OCI-LY3 (cell line): ENCODE measurements at regions not wholly inside any gene's neighbourhood (a gene's known extent, or its start where the extent isn't known, plus 50 kb on each side); places are given as distances from the start of the nearest gene placed in this dataset.
A peak's percentile ranks its signal among the peaks of the same experiment; 100 is the strongest.

Source experiments
- H2AFZ ChIP-seq: fragments of 200-600, 300-600 bp; shearing (Covaris generic); 2 replicates; pipeline ENCODE4 v1.6.0; 2014; ENCODE audit warnings: antibody characterized with exemption, low read depth, low read length
- H3K27ac ChIP-seq: fragments of 200-600, 300-600 bp; sonication (generic); 2 replicates; pipeline ENCODE4 v1.5.1; 2014; ENCODE audit warnings: mild to moderate bottlenecking, low read length, moderate library complexity, mixed read lengths
- H3K27me3 ChIP-seq: fragments of 200-600, 300-600 bp; sonication (generic); 2 replicates; pipeline ENCODE4 v1.6.1; 2014; ENCODE audit warnings: low read depth, low read length, mixed read lengths
- H3K36me3 ChIP-seq: fragments of 200-600, 300-600 bp; sonication (generic); replicated peaks from 2 replicates; pipeline ENCODE3; 2014; ENCODE audit warnings: low read depth, low read length, mixed read lengths
- H3K4me1 ChIP-seq: fragments of 300-600, 200-600 bp; sonication (generic); 2 replicates; pipeline ENCODE4 v1.6.1; 2014; ENCODE audit warnings: low read length, mixed read lengths
- H3K4me2 ChIP-seq: fragments of 200-600, 300-600 bp; sonication (generic); 2 replicates; pipeline ENCODE4 v1.6.1; 2014; ENCODE audit warnings: low read length, mixed read lengths
- H3K4me3 ChIP-seq: fragments of 300-600, 200-600 bp; sonication (generic); 2 replicates; pipeline ENCODE4 v1.5.1; 2014; ENCODE audit warnings: antibody characterized with exemption, mild to moderate bottlenecking, low read length, moderate library complexity
- H3K79me2 ChIP-seq: fragments of 300-600, 200-600 bp; shearing (Covaris generic); 2 replicates; pipeline ENCODE4 v1.6.1; 2014; ENCODE audit warnings: mild to moderate bottlenecking, low read length, mixed read lengths
- H3K9ac ChIP-seq: fragments of 300-600, 200-600 bp; shearing (Covaris generic); 2 replicates; pipeline ENCODE4 v1.6.0; 2014; ENCODE audit warnings: mild to moderate bottlenecking, low read length, moderate library complexity
- H3K9me3 ChIP-seq: fragments of 200-600, 300-600 bp; shearing (Covaris generic); 2 replicates; pipeline ENCODE4 v1.6.1; 2014; ENCODE audit warnings: low read length, mixed read lengths; ENCODE audit not compliant: insufficient read depth
- H4K20me1 ChIP-seq: fragments of 200-600, 300-600 bp; sonication (generic); 2 replicates; pipeline ENCODE4 v1.6.1; 2016; ENCODE audit warnings: low read length, mixed read lengths; ENCODE audit not compliant: insufficient read depth
- EZH2phosphoT487 ChIP-seq: fragments of 200-600 bp; shearing (Covaris generic); IDR thresholded peaks from 2 replicates; pipeline ENCODE4 v1.6.1; 2018; ENCODE audit warnings: antibody characterized with exemption, mixed run types, low read depth
- TF ChIP-seq, protein P1 (sequence below): fragments of 200-600, 300-600 bp; sonication (generic); IDR thresholded peaks from 2 replicates; pipeline ENCODE4 v1.5.1; 2014; ENCODE audit warnings: antibody characterized with exemption, low read length, low read depth

DNA sequence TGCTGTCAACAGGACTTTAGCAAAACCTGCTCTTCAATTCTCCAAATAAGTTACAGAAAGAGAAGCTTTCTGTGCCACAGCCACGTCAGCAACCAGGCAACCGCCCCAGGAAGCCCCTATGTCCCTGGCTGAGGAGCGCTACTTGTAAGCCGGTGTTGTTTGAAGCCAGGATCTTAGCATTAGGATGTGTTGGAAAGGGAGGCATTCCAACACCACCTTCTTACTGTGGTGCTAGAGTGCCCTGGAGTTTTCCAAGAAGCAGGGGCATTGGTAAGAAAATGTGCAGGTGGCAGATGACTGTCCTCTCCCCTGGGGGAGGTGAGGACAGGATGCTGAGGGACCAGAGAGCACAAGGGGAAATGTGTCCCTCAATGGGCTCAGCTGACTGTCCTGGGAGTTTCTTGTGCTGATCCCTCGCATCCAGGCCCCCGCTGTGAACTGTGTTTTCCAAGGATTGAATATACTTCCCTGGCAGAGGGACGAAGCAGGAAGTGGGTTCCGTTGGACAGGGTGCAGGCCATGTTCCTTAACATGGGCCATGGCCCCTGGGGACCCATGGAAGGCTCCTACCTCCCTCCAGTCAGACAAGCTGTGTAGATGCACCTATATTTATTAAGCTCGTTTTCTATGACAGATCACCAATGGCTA, 139.6 kb upstream of the GDF10 start:
- Histone ChIP-seq H3K27me3 (no peaks in the 10 kb centered on the region), H2AFZ (no peak overlapping the region), H3K79me2 (no peaks in the 10 kb centered on the region), H3K4me3 (no peak overlapping the region), H3K9ac (no peak overlapping the region), H3K36me3 (no peaks in the 10 kb centered on the region), H3K9me3 (no peaks in the 10 kb centered on the region), H3K4me1 (peaks cover 11% of the 10 kb centered on the region), H3K27ac (no peak overlapping the region), H4K20me1 (no peaks in the 10 kb centered on the region), H3K4me2 (no peak overlapping the region)
- TF ChIP-seq, protein P1, sequence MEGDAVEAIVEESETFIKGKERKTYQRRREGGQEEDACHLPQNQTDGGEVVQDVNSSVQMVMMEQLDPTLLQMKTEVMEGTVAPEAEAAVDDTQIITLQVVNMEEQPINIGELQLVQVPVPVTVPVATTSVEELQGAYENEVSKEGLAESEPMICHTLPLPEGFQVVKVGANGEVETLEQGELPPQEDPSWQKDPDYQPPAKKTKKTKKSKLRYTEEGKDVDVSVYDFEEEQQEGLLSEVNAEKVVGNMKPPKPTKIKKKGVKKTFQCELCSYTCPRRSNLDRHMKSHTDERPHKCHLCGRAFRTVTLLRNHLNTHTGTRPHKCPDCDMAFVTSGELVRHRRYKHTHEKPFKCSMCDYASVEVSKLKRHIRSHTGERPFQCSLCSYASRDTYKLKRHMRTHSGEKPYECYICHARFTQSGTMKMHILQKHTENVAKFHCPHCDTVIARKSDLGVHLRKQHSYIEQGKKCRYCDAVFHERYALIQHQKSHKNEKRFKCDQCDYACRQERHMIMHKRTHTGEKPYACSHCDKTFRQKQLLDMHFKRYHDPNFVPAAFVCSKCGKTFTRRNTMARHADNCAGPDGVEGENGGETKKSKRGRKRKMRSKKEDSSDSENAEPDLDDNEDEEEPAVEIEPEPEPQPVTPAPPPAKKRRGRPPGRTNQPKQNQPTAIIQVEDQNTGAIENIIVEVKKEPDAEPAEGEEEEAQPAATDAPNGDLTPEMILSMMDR, result no peak
- TF ChIP-seq EZH2phosphoT487, result no peak

DNA sequence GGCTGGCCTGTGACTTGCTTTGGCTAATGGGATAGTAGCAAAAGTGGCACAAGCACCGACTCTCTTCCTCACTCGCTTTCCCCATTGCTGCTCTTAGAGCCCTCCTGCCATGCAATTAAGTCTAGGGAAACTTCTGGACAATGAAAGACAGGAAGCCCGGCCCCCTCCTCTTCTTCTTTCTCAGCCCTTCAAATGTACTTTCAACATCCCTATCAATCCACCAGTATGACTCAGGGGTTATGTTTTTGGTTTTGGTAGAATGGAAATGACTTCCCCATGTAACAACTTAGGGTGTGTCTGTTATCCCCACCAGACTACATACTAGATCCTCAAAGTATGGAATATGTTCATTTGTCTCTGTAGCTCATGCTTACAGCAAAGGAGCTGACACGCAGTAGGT, 139.0 kb upstream of the GDF10 start:
- H3K27me3 ChIP-seq, result no peaks in the 10 kb centered on the region
- H3K79me2 ChIP-seq, result no peaks in the 10 kb centered on the region
- no peak overlapping the region for H2AFZ ChIP-seq
- no peak overlapping the region for H3K27ac ChIP-seq
- no peak for TF ChIP-seq EZH2phosphoT487
- TF ChIP-seq, protein P1, result no peak
- H3K9ac ChIP-seq, result no peak overlapping the region
- no peaks in the 10 kb centered on the region for H3K36me3 ChIP-seq
- H3K4me2 ChIP-seq, result 0 out of 2 replicates have a peak overlapping the region, but pooled peaks have one; percentile 8
- H4K20me1 ChIP-seq, result no peaks in the 10 kb centered on the region
- H3K4me3 ChIP-seq, result no peak overlapping the region
- no peaks in the 10 kb centered on the region for H3K9me3 ChIP-seq
- H3K4me1 ChIP-seq, result peaks cover 11% of the 10 kb centered on the region

DNA sequence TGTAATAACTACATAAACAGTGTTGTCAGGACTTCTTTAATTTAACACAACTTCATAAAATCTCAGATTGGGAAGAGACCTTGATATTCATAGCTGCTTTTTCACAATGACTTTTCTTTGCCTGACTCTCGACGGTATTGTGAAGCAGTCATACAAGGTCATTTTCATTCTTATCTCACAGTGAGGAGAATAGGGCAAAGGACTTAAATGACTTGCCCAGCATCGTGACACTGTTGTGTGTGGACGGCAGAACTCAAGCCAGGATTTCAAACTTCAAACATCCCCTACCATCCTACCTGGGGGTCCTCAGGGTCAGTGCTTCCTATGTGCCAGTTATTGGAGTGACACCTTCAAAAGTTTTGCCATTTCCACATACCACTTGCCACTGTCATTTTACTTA, 138.5 kb upstream of the GDF10 start:
- H3K9me3 ChIP-seq, result no peaks in the 10 kb centered on the region
- H3K4me3 ChIP-seq, result no peak overlapping the region
- H3K9ac ChIP-seq, result no peak overlapping the region
- no peak overlapping the region for H3K27ac ChIP-seq
- H2AFZ ChIP-seq, result no peak overlapping the region
- H4K20me1 ChIP-seq, result no peaks in the 10 kb centered on the region
- H3K4me2 ChIP-seq, result 0 out of 2 replicates have a peak overlapping the region, but pooled peaks have one; percentile 8
- H3K36me3 ChIP-seq, result no peaks in the 10 kb centered on the region
- H3K4me1 ChIP-seq, result peaks cover 11% of the 10 kb centered on the region
- TF ChIP-seq, protein P1, result no peak
- TF ChIP-seq EZH2phosphoT487, result no peak
- H3K79me2 ChIP-seq, result no peaks in the 10 kb centered on the region
- no peaks in the 10 kb centered on the region for H3K27me3 ChIP-seq

DNA sequence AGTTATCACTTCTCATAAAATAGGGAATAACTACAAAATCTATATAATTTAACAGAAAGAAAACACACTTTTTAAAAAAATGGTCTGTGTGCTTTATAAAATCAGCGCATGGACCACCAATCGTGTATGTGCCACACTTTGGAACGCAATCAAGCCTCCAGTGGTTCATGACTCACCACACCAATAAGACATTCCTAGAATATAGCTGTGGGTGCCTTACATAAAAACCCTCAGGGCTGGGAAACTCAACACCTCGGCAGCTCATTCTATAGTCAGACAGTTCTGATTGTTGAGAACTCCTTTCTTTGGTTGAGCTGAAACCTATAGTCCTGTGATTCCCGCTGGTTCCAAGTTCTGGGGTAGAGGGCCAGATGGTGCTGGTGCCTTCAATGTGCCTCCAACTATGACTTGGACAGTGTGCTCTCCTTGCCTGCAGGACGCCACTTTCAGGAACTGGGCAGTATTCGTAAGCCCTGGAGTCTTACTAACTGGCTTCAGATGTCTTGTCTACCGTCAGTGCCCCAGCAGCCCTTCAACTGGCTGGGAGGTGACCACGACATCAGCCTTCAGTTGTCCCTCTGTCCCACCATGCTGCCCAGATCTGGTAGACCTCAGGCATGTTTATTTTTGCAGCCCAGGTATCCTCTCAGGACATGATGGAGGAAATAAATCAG, 135.7 kb upstream of the GDF10 start:
- Histone ChIP-seq H3K27me3 (no peaks in the 10 kb centered on the region), H3K4me2 (no peak overlapping the region)
- no peak for TF ChIP-seq EZH2phosphoT487
- TF ChIP-seq, protein P1, result no peak

More for the DNA sequence above, 135.7 kb upstream of the GDF10 start:
- Histone ChIP-seq H3K79me2 (no peaks in the 10 kb centered on the region), H2AFZ (no peak overlapping the region), H3K9me3 (no peaks in the 10 kb centered on the region), H3K9ac (no peak overlapping the region), H4K20me1 (no peaks in the 10 kb centered on the region), H3K27ac (no peak overlapping the region), H3K4me3 (no peak overlapping the region), H3K4me1 (peaks cover 11% of the 10 kb centered on the region), H3K36me3 (no peaks in the 10 kb centered on the region)
